CD4-positive, alpha-beta T cell (primary cell): ENCODE measurements at regions not wholly inside any gene's neighbourhood (a gene's known extent, or its start where the extent isn't known, plus 50 kb on each side); places are given as distances from the start of the nearest gene placed in this dataset.

Source experiments
- ATAC-seq: fragments of 200-7000 bp; cut with Tn5 transposase; one replicate; pipeline ENCODE4 v1.10.0; 2022; ENCODE audit warnings: mild to moderate bottlenecking; ENCODE audit not compliant: poor library complexity
- CTCF ChIA-PET: fragments of 350-600 bp; sonication (Branson Sonifier 250); formaldehyde crosslinking; loops from one replicate; lab custom pipeline; 2021; ENCODE audit warnings: antibody characterized with exemption, inconsistent platforms; lab: Charles Lee
- POLR2A ChIA-PET: fragments of 350-600 bp; sonication (Branson Sonifier 250); formaldehyde crosslinking; loops from one replicate; lab custom pipeline; 2021; ENCODE audit warnings: antibody characterized with exemption, inconsistent platforms; lab: Charles Lee
- DNase-seq, 14 experiments: peaks; one replicate each; pipeline ENCODE4 v3.0.0-alpha.2; 2013 to 2020; ENCODE audit warnings: mixed read lengths in 2 of 14
- H3K27ac ChIP-seq, 2 donors: one replicate each; pipeline versions ENCODE4 v1.5.1 to v1.7.0; 2013; ENCODE audit warnings: low read length in 2 of 2, low read depth in 1 of 2, mild to moderate bottlenecking in 1 of 2
- H3K27me3 ChIP-seq, 2 experiments: 1 replicate in 1 of 2; 2 replicates in 1 of 2; pipeline versions ENCODE4 v1.6.1 to v1.7.0; 2013; ENCODE audit warnings: low read length in 2 of 2, control low read depth in 1 of 2, mild to moderate bottlenecking in 1 of 2, moderate library complexity in 1 of 2; ENCODE audit not compliant: insufficient read depth in 2 of 2, control insufficient read depth in 1 of 2
- H3K36me3 ChIP-seq: one replicate; pipeline ENCODE4 v1.6.1; 2013; ENCODE audit warnings: low read length, control low read depth; ENCODE audit not compliant: insufficient read depth
- H3K4me1 ChIP-seq: one replicate; pipeline ENCODE4 v1.6.1; 2013; ENCODE audit warnings: low read length, control low read depth; ENCODE audit not compliant: insufficient read depth
- H3K4me3 ChIP-seq: one replicate; pipeline ENCODE4 v1.5.1; 2013; ENCODE audit warnings: mild to moderate bottlenecking, low read length, moderate library complexity
- H3K9me3 ChIP-seq, 2 experiments: 1 replicate in 1 of 2; 2 replicates in 1 of 2; pipeline versions ENCODE4 v1.6.1 to v1.7.0; 2013; ENCODE audit warnings: low read length in 2 of 2, mild to moderate bottlenecking in 2 of 2, control low read depth in 1 of 2, moderate library complexity in 1 of 2; ENCODE audit not compliant: control insufficient read depth in 1 of 2, insufficient read depth in 1 of 2
- H3K27ac Mint-ChIP-seq: one replicate; pipeline ENCODE4 v1.8.0; 2020; ENCODE audit warnings: mixed read lengths
- H3K27me3 Mint-ChIP-seq: one replicate; pipeline ENCODE4 v1.8.0; 2021; ENCODE audit warnings: mixed read lengths
- H3K36me3 Mint-ChIP-seq: one replicate; pipeline ENCODE4 v1.8.0; 2021; ENCODE audit warnings: low read depth, mixed read lengths
- H3K4me1 Mint-ChIP-seq: one replicate; pipeline ENCODE4 v1.8.0; 2021; ENCODE audit warnings: low read depth, mixed read lengths
- H3K4me3 Mint-ChIP-seq: one replicate; pipeline ENCODE4 v1.8.0; 2020; ENCODE audit warnings: mild to moderate bottlenecking, mixed read lengths
- H3K9me3 Mint-ChIP-seq: one replicate; pipeline ENCODE4 v1.8.0; 2020; ENCODE audit warnings: mixed read lengths
- CTCF ChIP-seq: fragments of 200-600 bp; IDR thresholded peaks from one replicate; pipeline ENCODE4 v1.8.0; 2022; ENCODE audit warnings: antibody characterized with exemption, mild to moderate bottlenecking
- intact Hi-C, 2 experiments: fragments of 100-400 bp; cut with DNase I in 1 of 2; cut with micrococcal nuclease in 1 of 2; formaldehyde crosslinking; loops; one replicate each; pipeline versions ENCODE4 v1.15.1 to v1.9.0; 2023 to 2025; cut with DNase I, micrococcal nuclease

DNA sequence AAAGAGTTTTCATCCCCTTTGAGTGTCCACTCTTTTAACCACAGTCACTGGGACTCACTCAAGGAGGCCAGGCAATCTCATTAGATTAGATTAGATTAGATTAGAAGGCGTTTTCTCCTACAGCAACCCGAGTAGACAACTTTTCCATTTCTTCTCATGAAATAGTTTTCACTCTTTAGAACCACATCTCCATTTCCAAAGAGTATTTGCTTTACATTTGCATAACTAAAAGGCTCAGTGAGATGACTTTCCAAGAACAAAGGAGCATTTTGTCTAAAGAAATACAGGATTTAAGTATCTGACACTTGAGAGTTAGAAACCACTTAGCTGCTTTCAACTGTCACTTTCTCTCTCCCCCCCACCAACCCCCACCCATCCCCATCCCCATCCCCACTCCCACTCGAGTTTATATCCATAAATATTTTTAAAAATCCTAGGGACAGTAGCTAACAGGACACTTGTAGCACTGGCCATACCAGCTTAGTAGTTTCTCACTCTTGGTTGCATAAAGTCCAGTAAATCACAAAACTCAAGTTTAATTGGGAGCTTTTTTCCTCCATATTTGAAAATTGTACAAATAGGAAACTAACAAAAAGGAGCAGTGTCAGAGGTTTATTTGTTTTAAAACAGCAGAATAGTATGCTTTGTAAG, 2202.9 kb upstream of the WWC1 start:
- no peak for DNase-seq
- ChIA-PET CTCF (no interaction called here), POLR2A (no interaction called here)

DNA sequence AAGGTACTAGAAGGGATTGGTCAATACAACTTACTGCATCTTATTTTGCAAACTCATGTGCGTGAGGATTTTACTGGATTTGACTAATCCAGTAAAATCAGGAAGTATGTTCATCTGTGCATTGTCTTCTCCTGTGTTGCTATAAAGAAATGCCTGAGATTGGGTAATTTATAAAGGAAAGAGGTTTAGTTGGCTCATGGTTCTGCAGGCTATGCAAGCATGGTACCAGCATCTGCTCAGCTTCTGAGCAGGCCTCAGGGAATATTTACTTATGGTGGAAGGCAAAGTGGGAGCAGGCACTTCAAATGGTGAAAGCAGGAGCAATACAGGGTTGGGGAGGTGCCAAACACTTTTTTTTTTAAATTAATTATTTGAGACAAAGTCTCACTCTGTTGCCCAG, 2199.5 kb upstream of the WWC1 start:
- Histone ChIP-seq H3K9me3 (peaks cover 0 to 11% of the 10 kb centered on the region in 2 experiments), H3K27me3 (no peaks in the 10 kb centered on the region), H3K36me3 (no peaks in the 10 kb centered on the region), H3K4me1 (no peaks in the 10 kb centered on the region), H3K27ac (no peak overlapping the region), H3K4me3 (no peak overlapping the region)
- intact Hi-C loops = no loop called here
- H3K36me3 Mint-ChIP-seq = no peaks in the 10 kb centered on the region
- no peak for DNase-seq
- no peak overlapping the region for H3K4me3 Mint-ChIP-seq
- CTCF ChIA-PET = no interaction called here
- no peak for ATAC-seq
- H3K27me3 Mint-ChIP-seq = no peaks in the 10 kb centered on the region
- POLR2A ChIA-PET = no interaction called here
- H3K4me1 Mint-ChIP-seq = no peaks in the 10 kb centered on the region
- no peak for TF ChIP-seq CTCF
- no peak overlapping the region for H3K27ac Mint-ChIP-seq
- peaks cover 3% of the 10 kb centered on the region for H3K9me3 Mint-ChIP-seq

More for the DNA sequence above, 2202.9 kb upstream of the WWC1 start:
- Mint-ChIP-seq H3K27ac (no peak overlapping the region), H3K36me3 (no peaks in the 10 kb centered on the region), H3K9me3 (peaks cover 3% of the 10 kb centered on the region), H3K4me1 (no peaks in the 10 kb centered on the region), H3K4me3 (no peak overlapping the region), H3K27me3 (no peaks in the 10 kb centered on the region)
- Histone ChIP-seq H3K4me1 (no peaks in the 10 kb centered on the region), H3K4me3 (no peak overlapping the region), H3K27ac (no peak overlapping the region), H3K36me3 (no peaks in the 10 kb centered on the region), H3K27me3 (no peaks in the 10 kb centered on the region), H3K9me3 (peaks cover 0 to 7% of the 10 kb centered on the region in 2 experiments)
- intact Hi-C loops = no loop called here
- ATAC-seq = no peak
- TF ChIP-seq CTCF = no peak

DNA sequence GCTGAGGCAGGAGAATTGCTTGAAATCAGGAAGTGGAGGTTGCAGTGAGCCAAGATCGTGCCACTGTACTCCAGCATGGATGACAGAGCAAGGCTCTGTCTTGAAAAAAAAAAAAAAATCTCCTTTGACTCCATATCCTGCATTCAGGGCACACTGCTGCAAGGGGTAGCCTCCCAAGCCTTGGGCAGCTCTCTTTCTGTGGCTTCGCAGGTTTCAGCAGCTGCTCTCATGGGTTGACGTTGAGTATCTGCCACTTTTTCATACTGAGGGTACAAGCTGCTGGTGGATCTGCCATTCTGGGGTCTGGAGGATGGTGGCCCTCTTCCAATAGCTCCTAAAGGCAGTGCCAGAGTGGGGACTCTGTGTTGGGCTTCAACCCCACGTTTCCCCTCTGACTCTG, 2198.1 kb upstream of the WWC1 start:
- Mint-ChIP-seq H3K27ac (no peak overlapping the region), H3K4me3 (no peak overlapping the region), H3K4me1 (no peaks in the 10 kb centered on the region), H3K36me3 (no peaks in the 10 kb centered on the region), H3K9me3 (peaks cover 3% of the 10 kb centered on the region), H3K27me3 (no peaks in the 10 kb centered on the region)
- Histone ChIP-seq H3K36me3 (no peaks in the 10 kb centered on the region), H3K4me3 (no peak overlapping the region), H3K4me1 (no peaks in the 10 kb centered on the region), H3K27ac (no peak overlapping the region), H3K27me3 (no peaks in the 10 kb centered on the region), H3K9me3 (peaks cover 0 to 11% of the 10 kb centered on the region in 2 experiments)
- DNase-seq (no peak), ATAC-seq (no peak)
- intact Hi-C loops = no loop called here
- CTCF ChIA-PET = no interaction called here
- no peak for TF ChIP-seq CTCF
- POLR2A ChIA-PET = no interaction called here
